Endothelial cell of umbilical vein (primary cell): ENCODE measurements at regions not wholly inside any gene's neighbourhood (a gene's known extent, or its start where the extent isn't known, plus 50 kb on each side); places are given as distances from the start of the nearest gene placed in this dataset.

Source experiments
- BruUV-seq: library from RNA; stranded (reverse); fragments of 400-500 nt; replicated peaks from 2 replicates; lab custom pipeline; 2021; lab: Mats Ljungman, UMichigan
- CTCF ChIA-PET: fragments of 300-600, 350-600 bp; sonication (Branson Sonifier 250); formaldehyde crosslinking; loops from one replicate; lab custom pipeline; 2021; ENCODE audit warnings: antibody characterized with exemption, inconsistent platforms; lab: Charles Lee
- POLR2A ChIA-PET: fragments of 300-600, 350-600 bp; sonication (Branson Sonifier 250); formaldehyde crosslinking; loops from one replicate; lab custom pipeline; 2021; ENCODE audit warnings: antibody characterized with exemption, inconsistent platforms; lab: Charles Lee
- DNase-seq: peaks from one replicate; pipeline ENCODE4 v3.0.0-alpha.2; 2011; ENCODE audit warnings: low read depth, low spot score
- FAIRE-seq: peaks from 2 replicates; lab custom pipeline; 2011; peaks lifted over from hg19 to GRCh38; lab: Jason Lieb, UNC
- H2AFZ ChIP-seq: 2 replicates; pipeline ENCODE4 v1.6.0; 2012; ENCODE audit warnings: low read depth, low read length, control low read depth, inconsistent platforms
- H3K27ac ChIP-seq: 2 replicates; pipeline ENCODE4 v1.5.1; 2011; ENCODE audit warnings: low read depth, mild to moderate bottlenecking, control low read depth, low read length, moderate library complexity; ENCODE audit not compliant: insufficient read depth
- H3K27me3 ChIP-seq, 2 experiments: 2 replicates each; pipeline versions ENCODE4 v1.6.0 to v1.6.1; 2011; ENCODE audit warnings: low read length in 2 of 2, mixed read lengths in 1 of 2; ENCODE audit not compliant: control insufficient read depth in 2 of 2, insufficient read depth in 2 of 2
- H3K36me3 ChIP-seq, 2 experiments: 2 replicates in 1 of 2; 3 replicates in 1 of 2; pipeline ENCODE4 v1.5.1; 2011; ENCODE audit warnings: low read length in 2 of 2, mild to moderate bottlenecking in 1 of 2, moderate library complexity in 1 of 2; ENCODE audit not compliant: control insufficient read depth in 2 of 2, insufficient read depth in 2 of 2; ENCODE audit errors: extremely low read depth in 1 of 2
- H3K4me1 ChIP-seq: 3 replicates; pipeline ENCODE4 v1.5.1; 2011; ENCODE audit warnings: mild to moderate bottlenecking, low read length; ENCODE audit not compliant: control insufficient read depth, insufficient read depth; ENCODE audit errors: extremely low read depth
- H3K4me2 ChIP-seq: 2 replicates; pipeline ENCODE4 v1.6.1; 2011; ENCODE audit warnings: low read length, control low read depth, mixed read lengths; ENCODE audit not compliant: insufficient read depth
- H3K4me3 ChIP-seq, 3 experiments: fragments of 200-600 bp in 1 of 3; sonication (generic), shearing (Covaris generic) in 1 of 3; replicated peaks in 1 of 3; 2 replicates each; pipeline ENCODE4 v1.5.1; 2011 to 2016; ENCODE audit warnings: control low read depth in 3 of 3, low read length in 3 of 3, mild to moderate bottlenecking in 2 of 3, inconsistent platforms in 1 of 3, low read depth in 1 of 3, moderate library complexity in 1 of 3; ENCODE audit not compliant: insufficient read depth in 1 of 3
- H3K79me2 ChIP-seq: 2 replicates; pipeline ENCODE4 v1.6.0; 2012; ENCODE audit warnings: low read length, inconsistent platforms; ENCODE audit not compliant: control insufficient read depth, insufficient read depth
- H3K9ac ChIP-seq: replicated peaks from 2 replicates; pipeline ENCODE3; 2011; ENCODE audit warnings: low read length, control low read depth; ENCODE audit not compliant: insufficient read depth; ENCODE audit errors: extremely low read depth
- H3K9me1 ChIP-seq: replicated peaks from 3 replicates; pipeline ENCODE4 v1.6.0; 2011; ENCODE audit warnings: mild to moderate bottlenecking, low read length; ENCODE audit not compliant: control insufficient read depth, insufficient read depth; ENCODE audit errors: extremely low read depth
- H3K9me3 ChIP-seq: replicated peaks from 2 replicates; pipeline ENCODE4 v1.5.1; 2012; ENCODE audit warnings: low read length, inconsistent platforms; ENCODE audit not compliant: control insufficient read depth, insufficient read depth
- H4K20me1 ChIP-seq: replicated peaks from 2 replicates; pipeline ENCODE3; 2011; ENCODE audit warnings: mild to moderate bottlenecking, low read length; ENCODE audit not compliant: control insufficient read depth, insufficient read depth; ENCODE audit errors: extremely low read depth
- CTCF ChIP-seq, 2 donors: IDR thresholded peaks; 1 replicate in 1 of 2; 2 replicates in 1 of 2; pipeline ENCODE4 v1.5.1; 2011; ENCODE audit warnings: low read length in 2 of 2, mild to moderate bottlenecking in 2 of 2, moderate library complexity in 2 of 2, control low read depth in 1 of 2, inconsistent platforms in 1 of 2, low read depth in 1 of 2; ENCODE audit not compliant: insufficient read depth in 1 of 2; ENCODE audit errors: extremely low read depth in 1 of 2
- EZH2 ChIP-seq: IDR thresholded peaks from 2 replicates; pipeline ENCODE4 v1.6.1; 2012; ENCODE audit warnings: borderline replicate concordance, low read depth, mild to moderate bottlenecking, moderate library complexity, low read length, inconsistent platforms; ENCODE audit not compliant: severe bottlenecking
- FOS ChIP-seq: IDR thresholded peaks from 2 replicates; pipeline ENCODE4 v1.6.1; 2011; ENCODE audit warnings: mild to moderate bottlenecking, low read length, moderate library complexity, borderline replicate concordance; ENCODE audit not compliant: insufficient read depth
- GATA2 ChIP-seq: IDR thresholded peaks from 2 replicates; pipeline ENCODE4 v1.7.0; 2011; ENCODE audit warnings: low read depth, mild to moderate bottlenecking, moderate library complexity, mixed read lengths, low read length; ENCODE audit not compliant: insufficient read length, insufficient read depth
- JUN ChIP-seq: IDR thresholded peaks from 2 replicates; pipeline ENCODE4 v1.6.1; 2011; ENCODE audit warnings: borderline replicate concordance, low read depth; ENCODE audit not compliant: insufficient read length, insufficient read depth
- MAX ChIP-seq: IDR thresholded peaks from 2 replicates; pipeline ENCODE4 v1.6.1; 2011; ENCODE audit not compliant: insufficient read depth, insufficient read length
- MYC ChIP-seq: IDR thresholded peaks from one replicate; pipeline ENCODE4 v1.6.1; 2011; ENCODE audit warnings: mild to moderate bottlenecking, low read depth, low read length
- POLR2A ChIP-seq: IDR thresholded peaks from 2 replicates; pipeline ENCODE4 v1.6.1; 2012; ENCODE audit warnings: low read depth, mild to moderate bottlenecking, control low read depth, low read length
- dilution Hi-C: fragments of 300-500 bp; cut with MboI; formaldehyde crosslinking; loops from one replicate; pipeline ENCODE4 v1.15.0; 2019; ENCODE audit warnings: low sequenced_read_pairs; ENCODE audit not compliant: extremely low pct_ligation_motif_present
- intact Hi-C: fragments of 100-400 bp; cut with micrococcal nuclease; formaldehyde crosslinking; loops from one replicate; pipeline ENCODE4 v1.10.0; 2022

GRCh38 chr1:79355090-79355489 is 348.6 kb upstream of the ADGRL4 start:
- H3K4me3 ChIP-seq, result no peak overlapping the region
- POLR2A ChIA-PET, result no interaction called here
- H3K36me3 ChIP-seq, result no peaks in the 10 kb centered on the region
- H3K27ac ChIP-seq, result no peak overlapping the region
- H4K20me1 ChIP-seq, result no peaks in the 10 kb centered on the region
- no peaks in the 10 kb centered on the region for H3K9me3 ChIP-seq
- intact Hi-C loops, result loop anchor here (10.0 kb wide), 1 partner anchor 410 kb away; no protein-coding TSS in a partner anchor
- no peaks in the 10 kb centered on the region for H3K79me2 ChIP-seq
- H3K9ac ChIP-seq, result no peak overlapping the region
- H3K4me1 ChIP-seq, result no peaks in the 10 kb centered on the region
- CTCF ChIA-PET, result interaction anchor here (1.1 to 5.1 kb wide), 5 partner anchors 10 to 515 kb away, joined by 3 to 94 read pairs (median 7); no protein-coding TSS in a partner anchor
- FAIRE-seq, result peak; percentile 55
- no peak for TF ChIP-seq GATA2
- no peak for TF ChIP-seq MYC
- TF ChIP-seq POLR2A, result no peak
- no peak for TF ChIP-seq MAX
- no peak for TF ChIP-seq FOS
- TF ChIP-seq EZH2, result no peak
- TF ChIP-seq JUN, result no peak
- TF ChIP-seq CTCF (IDR thresholded peaks at IDR 0.05; ENCODE audit: extremely low read depth in 1 of 2, insufficient read depth in 1 of 2, low read depth in 1 of 2, low read length in 2 of 2), result no peak
- H3K4me2 ChIP-seq, result no peak overlapping the region
- H3K9me1 ChIP-seq, result no peaks in the 10 kb centered on the region
- H3K27me3 ChIP-seq, result no peaks in the 10 kb centered on the region
- BruUV-seq, result no TSS peak
- DNase-seq, result peak; percentile 36
- dilution Hi-C loops, result no loop called here
- peak overlapping the region; percentile 6 for H2AFZ ChIP-seq
